ENCODE measurements at regions not wholly inside any gene's neighbourhood (a gene's known extent, or its start where the extent isn't known, plus 50 kb on each side); places are given as distances from the start of the nearest gene placed in this dataset.

DNA sequence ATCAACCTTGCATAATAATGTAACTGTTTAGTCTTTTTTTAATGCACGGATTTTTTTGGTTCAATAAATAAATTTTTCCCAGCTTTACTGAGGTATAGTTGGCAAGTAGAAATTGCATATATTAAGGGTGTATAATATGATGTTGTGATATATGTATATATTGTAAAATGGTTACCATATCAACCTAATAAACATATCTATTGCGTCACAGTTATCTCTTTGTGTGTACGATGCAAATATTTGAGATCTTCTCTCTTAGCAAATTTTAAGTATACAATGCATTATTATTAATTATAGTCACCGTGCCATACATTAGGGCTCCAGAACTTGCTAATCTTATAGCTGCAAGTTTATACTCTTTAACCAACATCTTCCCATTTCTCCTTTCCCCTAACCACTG lies 57.2 kb upstream of the TMEM161B start:
- TF ChIP-seq SIX4 (CRISPR knock-in tag; IDR thresholded peaks at IDR 0.05) (no peak), SP1 (IDR thresholded peaks at IDR 0.05) (no peak), SP1 (CRISPR knock-in tag; IDR thresholded peaks at IDR 0.05) (no peak), SIN3A (IDR thresholded peaks at IDR 0.05; ENCODE audit: borderline replicate concordance, low read depth, low read length) (no peak), ZNF253 (CRISPR knock-in tag; IDR thresholded peaks at IDR 0.05; ENCODE audit: borderline replicate concordance) (no peak)
